Tibial nerve (tissue), 4 donors: ENCODE measurements at regions not wholly inside any gene's neighbourhood (a gene's known extent, or its start where the extent isn't known, plus 50 kb on each side); places are given as distances from the start of the nearest gene placed in this dataset.

Experiments used
- CTCF ChIP-seq, 5 experiments: fragments of 200-600 bp in 3 of 5; fragments of 450-650 bp in 2 of 5; sonication (generic) in 3 of 5; IDR thresholded peaks; one replicate each; pipeline ENCODE4 v1.5.1; 2016 to 2019; ENCODE audit warnings: antibody characterized with exemption in 5 of 5, mild to moderate bottlenecking in 3 of 5, moderate library complexity in 2 of 5
- EP300 ChIP-seq, 2 donors: sonication (generic); formaldehyde crosslinking; IDR thresholded peaks; one replicate each; pipeline ENCODE4 v1.6.1; 2017; ENCODE audit warnings: antibody characterized with exemption in 2 of 2, mild to moderate bottlenecking in 1 of 2

DNA sequence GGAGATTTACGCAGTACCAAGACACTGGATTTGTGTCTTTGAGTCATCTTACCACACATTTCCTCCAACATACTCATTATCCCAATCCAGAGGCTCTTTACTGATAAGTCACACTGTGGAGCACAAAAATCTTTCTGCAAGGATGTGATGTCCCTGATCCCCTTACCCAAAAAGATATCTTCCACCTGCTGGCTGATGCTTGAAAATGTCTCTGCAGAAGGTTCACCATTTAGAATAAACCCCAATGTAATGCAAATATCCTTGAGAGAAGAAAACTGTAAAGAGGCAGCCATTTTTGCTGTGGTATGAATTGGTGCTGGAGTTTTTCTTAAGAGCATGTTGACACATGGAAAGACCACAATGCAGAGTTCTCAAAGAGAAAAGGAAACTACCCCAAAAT lies 65.7 kb upstream of the RORB start:
- no peak for TF ChIP-seq CTCF (IDR thresholded peaks at IDR 0.05)
- TF ChIP-seq EP300 (IDR thresholded peaks at IDR 0.05) = no peak
